Islet precursor cell (in vitro differentiated cells): ENCODE measurements at regions not wholly inside any gene's neighbourhood (a gene's known extent, or its start where the extent isn't known, plus 50 kb on each side); places are given as distances from the start of the nearest gene placed in this dataset.
A peak's percentile ranks its signal among the peaks of the same experiment; 100 is the strongest.

Experiments used
- DNase-seq: peaks from one replicate; pipeline ENCODE4 v3.0.0-alpha.2; 2018

DNA sequence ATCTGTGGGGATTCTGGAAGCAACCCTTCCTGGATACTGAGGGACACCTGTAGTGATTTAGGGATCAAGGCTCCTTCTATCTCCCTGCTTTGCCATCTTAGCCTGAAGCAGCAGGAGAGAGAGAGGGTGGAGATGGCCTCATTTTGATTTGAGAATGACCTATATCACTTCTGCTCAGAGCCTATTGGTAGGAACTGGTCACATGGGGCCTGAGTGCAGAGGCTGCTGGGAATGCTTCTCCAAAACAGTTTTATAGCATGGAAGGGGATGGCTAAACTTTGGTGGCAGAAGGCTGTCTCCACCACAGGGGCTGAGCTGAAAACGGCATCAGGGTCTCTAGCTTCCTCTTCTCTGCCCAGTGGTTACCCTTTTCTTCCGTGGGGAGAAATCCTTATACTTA is 105.8 kb downstream of the TBX19 start:
- DNase-seq, result peak; percentile 23

DNA sequence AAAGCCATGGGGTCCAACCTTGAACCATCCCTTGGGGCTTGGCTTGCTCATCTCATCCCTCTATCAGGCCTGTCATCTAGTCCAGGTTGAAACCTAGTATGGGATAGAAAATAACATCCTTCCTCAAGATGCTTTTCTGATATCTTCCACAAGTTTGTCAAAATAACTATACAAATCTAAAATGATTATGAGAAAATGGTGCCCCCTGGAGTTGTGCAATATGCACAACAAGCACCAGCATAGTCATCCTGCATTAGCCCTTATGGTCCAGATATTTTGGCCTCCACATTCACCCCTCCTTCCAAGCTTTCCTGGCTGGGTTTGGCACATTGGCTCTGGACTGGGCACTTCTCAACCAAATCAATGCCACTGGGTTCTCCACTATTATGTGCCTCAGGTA is 101.2 kb downstream of the TBX19 start:
- DNase-seq, result no peak

DNA sequence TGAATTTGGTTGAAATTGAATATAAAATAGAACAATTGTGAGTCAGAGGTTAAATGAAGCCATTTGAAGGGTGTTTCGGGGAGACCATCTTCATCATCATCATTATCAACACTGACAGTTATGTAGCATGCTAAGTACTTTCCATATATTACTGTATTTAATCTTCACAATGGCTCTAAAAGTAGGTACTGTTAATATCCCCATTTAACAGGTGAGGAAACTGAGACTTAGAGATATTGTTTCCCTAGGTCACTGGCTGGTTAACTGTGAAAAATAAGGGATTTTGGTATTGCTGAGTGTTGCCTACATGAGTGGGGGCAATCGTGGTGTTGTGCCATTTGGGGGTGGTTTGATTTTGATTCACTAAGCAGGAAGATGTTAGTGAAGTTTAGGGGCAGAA is 100.3 kb downstream of the TBX19 start:
- DNase-seq, result no peak

DNA sequence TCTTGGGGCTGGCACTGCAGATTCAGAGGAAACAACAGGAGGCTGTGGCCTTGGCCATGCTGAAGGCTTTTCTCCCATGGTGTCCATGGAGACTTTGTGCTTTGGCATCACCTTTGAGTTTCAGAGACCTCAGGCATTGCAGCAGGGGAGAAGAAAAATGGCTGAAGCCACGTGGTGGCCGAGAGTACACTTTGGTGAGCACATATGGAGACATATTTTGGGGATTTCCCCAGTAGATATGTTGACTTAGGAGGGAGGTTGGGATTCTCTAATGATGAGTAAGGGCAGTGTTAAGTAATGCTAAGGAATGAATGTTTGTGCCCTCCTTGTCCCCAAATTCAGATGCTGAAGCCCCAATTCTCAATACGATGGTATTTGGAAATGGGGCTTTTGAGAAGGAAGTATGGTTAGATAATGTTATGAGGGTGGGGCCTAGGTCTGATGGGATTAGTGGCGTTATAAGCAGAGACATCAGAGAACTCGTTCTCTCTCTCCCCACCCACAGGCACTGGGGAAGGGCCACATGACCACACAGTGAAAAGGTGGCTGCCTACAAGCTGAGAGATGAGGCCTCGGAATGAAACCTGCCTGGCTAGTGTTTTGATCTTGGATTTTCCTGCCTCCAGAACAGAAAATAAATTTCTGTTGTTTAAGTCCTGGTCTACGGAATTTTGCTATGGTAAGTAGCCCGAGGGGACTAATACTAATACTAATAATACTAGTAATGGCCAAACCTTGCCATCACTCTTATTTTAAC is 98.6 kb downstream of the TBX19 start:
- no peak for DNase-seq

DNA sequence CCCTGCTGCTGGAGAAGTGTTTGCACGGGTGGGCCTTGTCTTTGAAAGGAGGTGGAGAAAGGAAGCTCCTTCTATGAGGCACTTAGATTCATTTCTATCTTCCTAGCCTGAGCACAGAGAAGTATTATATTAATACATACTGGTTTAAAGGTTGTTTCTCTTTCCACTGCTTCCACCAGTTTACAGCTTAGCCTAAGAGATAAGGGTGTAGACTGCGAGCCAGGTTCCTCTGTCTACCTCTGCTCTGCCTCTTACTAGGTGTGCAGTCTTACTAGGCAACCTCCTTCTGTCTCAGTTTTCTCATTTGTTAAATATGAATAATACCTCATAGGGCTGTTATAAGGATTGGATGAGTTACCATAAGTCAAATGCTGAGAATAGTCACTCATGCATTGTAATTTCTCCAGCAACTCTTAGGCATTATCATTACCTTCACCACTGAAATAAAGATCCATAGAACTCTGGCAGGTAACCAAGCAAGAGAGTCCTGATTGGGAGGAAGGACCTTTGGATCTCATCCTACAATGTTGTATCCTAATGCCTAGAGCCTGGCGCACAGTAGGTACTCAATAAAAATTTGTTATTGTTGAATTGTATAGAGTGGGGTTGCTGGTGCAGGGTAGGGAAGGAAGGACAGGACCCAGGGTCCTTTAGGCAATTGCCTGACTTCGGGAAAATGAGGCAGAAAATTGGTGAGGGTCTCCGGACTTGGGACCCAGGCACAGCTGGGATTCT is 95.1 kb downstream of the TBX19 start:
- DNase-seq, result no peak

DNA sequence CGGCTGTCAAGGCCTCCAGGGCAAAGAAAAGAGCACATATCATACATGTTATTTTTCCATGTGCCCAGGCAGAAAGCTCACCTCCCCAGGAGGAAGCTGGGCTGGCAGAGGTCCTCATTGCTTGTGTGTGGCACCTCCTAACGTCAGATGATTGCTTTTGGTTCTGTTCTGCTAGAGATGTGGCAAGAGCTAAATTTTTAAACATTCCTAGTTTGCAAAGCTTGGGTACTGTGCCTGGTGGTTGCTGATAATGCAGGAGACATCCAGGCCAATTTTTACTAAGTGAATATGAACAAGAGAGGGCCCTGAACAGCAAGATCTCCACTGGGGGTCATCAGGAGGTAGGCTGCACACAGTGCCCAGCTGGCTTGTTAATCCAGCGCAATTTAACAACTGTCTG is 93.9 kb downstream of the TBX19 start:
- no peak for DNase-seq

DNA sequence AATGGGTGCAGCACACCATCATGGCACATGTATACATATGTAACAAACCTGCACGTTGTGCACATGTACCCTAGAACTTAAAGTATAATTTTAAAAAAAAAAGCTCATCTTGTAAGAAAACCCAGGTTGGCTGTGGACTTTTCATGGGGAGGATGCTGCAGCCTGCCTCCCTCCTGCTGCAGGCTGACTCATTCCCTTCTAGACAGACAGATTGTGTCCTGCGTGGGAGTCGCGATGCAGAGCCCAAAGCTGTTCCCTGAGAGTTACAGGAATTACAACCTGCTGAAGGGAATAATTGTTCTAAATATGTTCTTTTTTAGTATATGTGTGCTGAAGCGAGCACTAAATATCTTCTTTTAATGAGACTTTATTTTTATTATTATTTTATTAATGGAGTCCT is 93.2 kb downstream of the TBX19 start:
- peak; percentile 62 for DNase-seq

DNA sequence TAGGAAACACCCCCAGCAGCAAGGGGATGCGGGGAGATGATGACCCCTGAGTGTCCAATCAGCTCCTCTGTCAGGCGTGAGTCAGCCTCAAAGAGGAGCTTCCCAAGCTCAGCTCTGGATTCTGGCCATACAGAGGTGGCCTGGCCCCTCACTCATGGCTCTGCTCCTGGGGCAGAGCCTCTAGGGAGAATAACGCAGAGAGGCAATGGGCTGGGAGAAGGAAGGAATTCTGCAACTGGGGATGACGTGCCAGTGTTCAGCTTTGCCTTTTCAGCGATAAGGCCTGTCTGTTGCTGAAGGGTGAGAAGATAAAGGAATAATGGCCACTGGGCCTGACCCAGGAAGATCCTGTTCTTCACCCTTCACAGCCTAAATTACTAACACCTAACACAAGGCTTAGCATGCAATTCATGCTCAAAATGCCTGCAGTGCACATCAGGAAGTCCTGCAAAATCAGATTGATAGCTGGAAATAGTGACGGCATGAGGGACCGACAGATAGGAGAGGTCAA is 92.2 kb downstream of the TBX19 start:
- DNase-seq, result no peak

DNA sequence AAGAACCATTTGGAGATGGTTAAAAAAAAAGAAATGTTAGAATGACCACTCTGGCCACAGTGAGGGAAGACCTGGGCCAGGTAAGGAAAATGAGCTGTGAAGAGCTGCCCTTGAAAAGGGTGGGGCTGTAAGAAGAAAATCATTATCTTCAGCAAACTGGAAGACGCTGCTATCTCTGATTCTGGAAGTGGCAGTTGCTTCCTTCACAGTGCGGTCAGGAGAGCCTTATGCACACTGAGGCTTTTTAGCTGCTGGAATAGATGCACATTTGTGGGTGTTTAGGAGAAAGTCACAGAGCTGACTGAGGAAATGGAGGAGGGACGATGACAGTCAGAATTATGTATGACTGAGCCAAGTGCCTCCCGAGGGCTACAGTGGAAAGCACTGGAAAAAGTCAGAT is 91.6 kb downstream of the TBX19 start:
- DNase-seq, result no peak

DNA sequence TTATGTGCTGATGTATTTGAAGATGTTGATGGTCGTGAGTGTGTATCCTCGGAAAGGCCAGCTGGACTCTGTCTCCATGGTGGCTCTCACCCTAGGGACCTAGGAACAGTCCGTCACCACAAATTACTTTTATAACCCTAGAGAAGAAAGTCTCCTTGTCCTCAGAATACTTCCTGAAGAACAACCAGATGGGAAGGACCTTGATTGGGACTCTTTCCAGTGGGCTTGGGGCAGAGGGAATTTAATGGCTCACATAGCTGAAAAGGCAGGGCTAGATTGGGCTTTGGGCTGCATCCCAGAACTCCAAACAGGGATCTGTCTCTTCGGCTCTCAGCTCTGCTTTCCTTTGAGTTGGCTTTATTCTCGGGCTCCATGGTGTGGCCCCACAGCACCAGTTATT is 90.8 kb downstream of the TBX19 start:
- DNase-seq, result no peak

DNA sequence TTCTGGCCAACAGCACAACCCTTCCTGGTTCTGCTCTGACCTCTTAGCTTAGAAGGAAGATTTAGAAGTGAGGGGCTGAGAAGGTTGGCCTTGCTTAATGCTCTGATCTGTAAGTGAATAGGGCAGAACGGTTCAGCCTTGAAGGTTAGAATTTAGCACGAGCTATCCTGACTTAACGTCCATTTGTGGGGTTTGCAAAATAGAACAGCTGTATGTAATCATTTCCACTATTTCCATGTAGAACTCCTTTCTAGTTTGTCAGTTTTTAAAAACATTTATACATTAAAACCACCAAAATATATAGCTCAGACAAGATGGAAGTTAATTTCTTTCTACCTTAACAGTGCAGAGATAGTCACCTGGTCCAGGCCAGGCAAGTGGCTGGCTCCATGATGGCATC is 89.9 kb downstream of the TBX19 start:
- no peak for DNase-seq

DNA sequence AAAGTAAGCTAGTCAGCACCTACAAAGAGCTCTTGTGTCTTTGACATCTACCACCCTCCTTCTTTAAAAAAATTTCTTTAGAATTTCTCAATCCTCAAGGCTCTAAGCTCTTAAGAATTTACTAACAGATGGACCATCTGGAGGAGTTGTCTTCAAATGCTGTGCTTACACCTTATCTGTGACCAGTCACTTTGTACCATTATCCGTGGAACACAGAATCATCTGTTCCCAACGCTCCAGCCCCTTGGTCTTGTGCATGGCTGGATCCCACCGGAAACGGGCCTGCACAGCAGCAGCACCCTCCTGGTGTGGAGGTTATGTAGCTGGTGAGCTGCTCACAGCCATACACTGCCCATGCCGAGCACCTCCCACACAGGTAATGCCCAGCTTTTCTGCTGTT is 89.0 kb downstream of the TBX19 start:
- no peak for DNase-seq

DNA sequence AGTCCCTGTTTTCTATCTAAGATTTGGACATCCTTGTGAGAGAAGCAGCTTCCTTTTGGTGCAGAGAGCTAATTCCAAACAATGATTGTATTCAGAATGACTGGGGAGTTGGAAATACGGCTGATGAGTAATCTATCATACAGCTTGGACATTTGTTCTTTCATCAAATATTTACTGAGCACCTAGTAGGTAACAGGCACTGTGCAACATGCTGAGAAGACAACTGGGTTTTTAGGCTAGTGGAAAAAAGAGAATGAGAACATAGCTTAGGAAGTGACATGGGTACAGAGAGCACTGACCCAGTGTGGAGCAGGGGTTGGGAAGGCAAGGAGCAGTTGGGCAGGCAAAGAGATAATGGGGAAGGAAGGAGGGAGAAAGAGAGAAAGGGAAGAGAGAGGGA is 87.5 kb downstream of the TBX19 start:
- DNase-seq, result no peak

DNA sequence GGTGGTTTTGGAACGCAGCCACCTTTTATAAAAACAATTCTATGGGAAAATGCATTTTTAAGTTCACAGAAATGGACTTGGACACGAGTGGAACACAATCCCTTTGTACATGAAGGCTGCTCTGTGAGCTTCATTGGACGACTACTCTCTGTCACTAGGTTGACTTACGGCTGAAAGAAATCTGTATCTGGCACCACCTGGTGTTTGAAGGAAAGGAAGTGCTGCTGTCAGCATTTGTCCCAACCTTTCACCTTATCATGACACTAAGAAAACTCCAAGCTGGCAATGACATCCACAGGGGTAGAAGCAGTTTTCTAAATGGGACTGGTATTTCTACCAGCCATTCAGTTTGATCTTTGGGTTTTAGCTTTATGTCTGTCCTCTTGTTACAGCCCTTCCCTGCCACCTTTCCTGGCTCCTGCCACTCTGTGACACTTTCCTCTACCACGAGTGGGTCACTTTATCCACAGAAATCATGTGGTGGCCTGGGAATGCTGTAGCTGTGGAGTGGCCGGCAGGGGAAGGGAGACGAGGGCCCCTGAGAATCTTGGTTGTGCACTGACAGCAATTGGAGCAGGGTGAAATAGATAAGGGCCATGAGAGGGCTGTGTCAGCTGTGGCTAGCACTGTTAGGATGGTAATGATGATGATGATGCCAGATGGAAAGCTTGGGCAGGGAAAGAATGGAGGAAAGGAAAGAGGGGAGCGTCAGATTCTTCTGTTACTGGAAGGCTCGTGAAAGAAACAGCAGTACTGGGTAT is 85.2 kb downstream of the TBX19 start:
- DNase-seq, result no peak
